Nephron (organoid): ENCODE measurements at regions not wholly inside any gene's neighbourhood (a gene's known extent, or its start where the extent isn't known, plus 50 kb on each side); places are given as distances from the start of the nearest gene placed in this dataset.

Source experiments
- H3K27ac Mint-ChIP-seq, 3 experiments: 2 replicates each; pipeline ENCODE4 v1.8.0; 2020; ENCODE audit warnings: mixed read lengths in 3 of 3, mild to moderate bottlenecking in 2 of 3, moderate library complexity in 1 of 3
- H3K27me3 Mint-ChIP-seq: 2 replicates; pipeline ENCODE4 v1.8.0; 2021; ENCODE audit warnings: low read depth, mild to moderate bottlenecking, moderate library complexity, mixed read lengths
- H3K36me3 Mint-ChIP-seq: 2 replicates; pipeline ENCODE4 v1.8.0; 2020; ENCODE audit warnings: low read depth, mixed read lengths
- H3K4me1 Mint-ChIP-seq: 2 replicates; pipeline ENCODE4 v1.8.0; 2020; ENCODE audit warnings: mixed read lengths
- H3K4me3 Mint-ChIP-seq, 3 experiments: 2 replicates each; pipeline ENCODE4 v1.8.0; 2020; ENCODE audit warnings: mild to moderate bottlenecking in 3 of 3, mixed read lengths in 3 of 3, moderate library complexity in 2 of 3
- H3K9me3 Mint-ChIP-seq: 2 replicates; pipeline ENCODE4 v1.8.0; 2020; ENCODE audit warnings: mixed read lengths
- TF ChIP-seq, protein P1 (sequence below), 3 experiments: fragments of 200-600 bp; sonication (generic); IDR thresholded peaks; one replicate each; pipeline ENCODE4 v1.5.0; 2021; ENCODE audit warnings: antibody characterized with exemption in 3 of 3; ENCODE audit not compliant: unreplicated experiment in 3 of 3

DNA sequence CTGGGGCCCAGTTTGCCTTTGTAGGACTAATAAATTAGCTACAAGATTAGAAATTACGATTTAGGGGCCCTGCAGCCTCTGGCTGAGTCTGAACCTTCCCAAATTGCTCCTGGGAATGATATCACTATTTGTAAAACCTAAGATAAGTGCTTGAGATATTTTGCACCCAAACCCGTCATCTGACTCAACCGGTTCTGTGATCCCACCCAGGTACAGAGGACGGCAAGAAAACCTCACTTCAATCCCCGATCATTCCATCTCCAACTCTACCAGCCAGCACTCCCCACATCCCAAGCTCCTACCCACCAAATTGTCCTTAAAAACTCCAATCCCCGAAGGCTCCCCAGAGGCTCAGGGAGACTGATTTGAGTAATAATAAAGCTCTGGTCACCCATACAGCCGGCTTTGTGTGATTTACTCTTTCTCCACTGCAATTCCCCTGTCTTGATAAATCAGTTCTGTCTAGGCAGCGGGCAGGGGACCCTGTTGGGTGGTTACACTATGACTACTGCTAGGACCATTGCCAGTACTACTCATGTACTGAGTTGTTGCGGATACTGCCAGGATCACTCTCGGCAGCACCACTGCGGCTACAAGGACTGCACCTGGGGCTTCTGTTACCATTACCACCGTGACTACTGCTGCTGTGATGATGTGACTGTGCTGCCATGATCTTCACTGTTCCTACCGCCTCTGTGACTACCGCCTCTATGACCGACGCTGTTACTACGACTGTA, 73.1 kb downstream of the IRF8 start:
- H3K4me3 Mint-ChIP-seq = no peak overlapping the region
- peaks cover 6% of the 10 kb centered on the region for H3K9me3 Mint-ChIP-seq
- H3K27me3 Mint-ChIP-seq = peaks cover 54% of the 10 kb centered on the region
- H3K27ac Mint-ChIP-seq = peak overlapping the region in 1 of 3 experiments; percentile 51
- peaks cover 52% of the 10 kb centered on the region for H3K4me1 Mint-ChIP-seq
- TF ChIP-seq, protein P1, sequence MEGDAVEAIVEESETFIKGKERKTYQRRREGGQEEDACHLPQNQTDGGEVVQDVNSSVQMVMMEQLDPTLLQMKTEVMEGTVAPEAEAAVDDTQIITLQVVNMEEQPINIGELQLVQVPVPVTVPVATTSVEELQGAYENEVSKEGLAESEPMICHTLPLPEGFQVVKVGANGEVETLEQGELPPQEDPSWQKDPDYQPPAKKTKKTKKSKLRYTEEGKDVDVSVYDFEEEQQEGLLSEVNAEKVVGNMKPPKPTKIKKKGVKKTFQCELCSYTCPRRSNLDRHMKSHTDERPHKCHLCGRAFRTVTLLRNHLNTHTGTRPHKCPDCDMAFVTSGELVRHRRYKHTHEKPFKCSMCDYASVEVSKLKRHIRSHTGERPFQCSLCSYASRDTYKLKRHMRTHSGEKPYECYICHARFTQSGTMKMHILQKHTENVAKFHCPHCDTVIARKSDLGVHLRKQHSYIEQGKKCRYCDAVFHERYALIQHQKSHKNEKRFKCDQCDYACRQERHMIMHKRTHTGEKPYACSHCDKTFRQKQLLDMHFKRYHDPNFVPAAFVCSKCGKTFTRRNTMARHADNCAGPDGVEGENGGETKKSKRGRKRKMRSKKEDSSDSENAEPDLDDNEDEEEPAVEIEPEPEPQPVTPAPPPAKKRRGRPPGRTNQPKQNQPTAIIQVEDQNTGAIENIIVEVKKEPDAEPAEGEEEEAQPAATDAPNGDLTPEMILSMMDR (IDR thresholded peaks at IDR 0.05; ENCODE audit: unreplicated experiment in 3 of 3) = no peak
- H3K36me3 Mint-ChIP-seq = peaks cover 4% of the 10 kb centered on the region

DNA sequence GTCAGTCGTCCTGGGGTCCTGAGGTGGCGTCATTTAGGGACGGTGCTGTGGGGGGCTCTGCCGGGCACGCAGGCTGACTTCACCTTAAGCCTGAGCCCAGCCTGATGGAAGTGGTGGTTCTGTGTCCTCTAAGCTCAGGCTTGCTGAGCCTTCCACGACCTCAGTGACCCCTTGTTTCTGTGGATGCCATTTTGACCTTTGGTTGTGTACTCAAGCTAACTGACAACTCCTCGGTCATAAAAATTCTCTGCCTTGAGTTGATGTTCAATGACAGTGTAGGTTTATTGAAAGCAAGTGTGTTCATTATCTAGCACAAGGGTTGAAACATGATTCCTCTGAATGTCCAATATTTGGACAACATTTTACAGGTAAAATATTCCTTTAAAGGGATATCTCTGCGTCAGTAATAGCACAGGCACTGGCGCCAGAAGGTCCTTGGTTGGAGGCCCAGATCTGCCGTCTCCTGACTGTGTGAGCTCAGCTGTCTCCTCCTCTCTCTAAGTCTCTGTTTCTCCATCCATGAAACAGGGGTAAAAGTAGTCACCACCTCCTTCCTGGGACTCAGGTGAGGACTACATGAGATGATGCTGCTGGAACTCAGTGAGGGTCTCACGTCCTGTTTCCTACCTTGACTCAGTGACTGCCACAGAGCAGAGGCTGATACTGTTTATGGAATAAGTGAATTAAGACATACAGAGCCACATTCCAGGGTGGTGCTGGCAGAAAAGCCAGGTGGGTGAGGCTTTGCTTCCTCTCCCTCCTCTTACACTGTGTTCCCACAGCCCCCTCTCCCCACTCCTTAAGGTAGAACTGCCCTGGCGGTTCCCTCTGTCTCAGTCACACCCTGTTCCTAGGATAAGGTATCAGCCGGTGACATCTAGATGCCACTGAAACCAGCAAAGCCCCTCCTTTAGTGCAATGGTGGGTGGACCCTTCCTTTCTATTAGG, 75.7 kb downstream of the IRF8 start:
- TF ChIP-seq, protein P1 (IDR thresholded peaks at IDR 0.05; ENCODE audit: unreplicated experiment in 3 of 3) = no peak
- Mint-ChIP-seq H3K27me3 (peaks cover 36% of the 10 kb centered on the region), H3K9me3 (peaks cover 6% of the 10 kb centered on the region), H3K36me3 (peaks cover 4% of the 10 kb centered on the region), H3K4me1 (peaks cover 37% of the 10 kb centered on the region), H3K4me3 (no peak overlapping the region), H3K27ac (peak overlapping the region; percentile 69 to 88 (median 81))

GRCh38 chr16:85975451-85975981, 76.6 kb downstream of the IRF8 start:
- Mint-ChIP-seq H3K4me3 (peak overlapping the region in 1 of 3 experiments; percentile 8), H3K36me3 (peaks cover 4% of the 10 kb centered on the region), H3K27me3 (peaks cover 35% of the 10 kb centered on the region), H3K27ac (peak overlapping the region; percentile 69 to 88 (median 81)), H3K4me1 (peaks cover 29% of the 10 kb centered on the region), H3K9me3 (peaks cover 6% of the 10 kb centered on the region)
- TF ChIP-seq, protein P1 (IDR thresholded peaks at IDR 0.05; ENCODE audit: unreplicated experiment in 3 of 3) = no peak

GRCh38 chr16:85978291-85978775, 79.4 kb downstream of the IRF8 start:
- Mint-ChIP-seq H3K4me1 (peaks cover 16% of the 10 kb centered on the region), H3K4me3 (no peak overlapping the region), H3K27me3 (peaks cover 52% of the 10 kb centered on the region), H3K27ac (no peak overlapping the region), H3K36me3 (peaks cover 4% of the 10 kb centered on the region), H3K9me3 (peaks cover 6% of the 10 kb centered on the region)
- TF ChIP-seq, protein P1 (IDR thresholded peaks at IDR 0.05; ENCODE audit: unreplicated experiment in 3 of 3) = no peak

DNA sequence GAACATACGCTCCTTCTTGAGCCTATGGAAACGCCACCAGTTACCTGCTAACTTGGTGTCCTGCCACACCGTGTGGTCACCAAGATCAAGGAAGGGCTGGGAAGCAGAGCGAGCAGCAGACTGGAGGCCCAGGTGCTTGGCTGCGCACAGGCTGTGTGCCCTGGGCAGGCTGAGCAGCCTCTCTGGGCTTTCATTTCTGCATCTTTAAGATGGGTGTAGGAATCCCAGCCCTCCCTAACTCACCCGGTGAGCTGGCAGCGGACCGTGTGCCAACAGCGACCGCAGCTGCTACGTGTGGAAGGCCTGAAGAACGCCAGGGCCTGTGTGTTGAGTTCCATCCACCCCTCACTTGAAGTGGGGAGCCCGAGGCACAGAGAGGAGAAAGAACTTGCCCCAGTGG, 80.0 kb downstream of the IRF8 start:
- H3K36me3 Mint-ChIP-seq = peaks cover 2% of the 10 kb centered on the region
- TF ChIP-seq, protein P1 (IDR thresholded peaks at IDR 0.05; ENCODE audit: unreplicated experiment in 3 of 3) = no peak
- no peak overlapping the region for H3K4me3 Mint-ChIP-seq
- no peak overlapping the region for H3K27ac Mint-ChIP-seq
- peaks cover 54% of the 10 kb centered on the region for H3K27me3 Mint-ChIP-seq
- H3K9me3 Mint-ChIP-seq = peaks cover 5% of the 10 kb centered on the region
- H3K4me1 Mint-ChIP-seq = peaks cover 15% of the 10 kb centered on the region
